Liver (tissue), 7 donors: ENCODE measurements at regions not wholly inside any gene's neighbourhood (a gene's known extent, or its start where the extent isn't known, plus 50 kb on each side); places are given as distances from the start of the nearest gene placed in this dataset.

Source experiments
- DNase-seq: peaks from one replicate; pipeline ENCODE4 v3.0.0-alpha.2; 2017; ENCODE audit warnings: low spot score
- H3K27ac ChIP-seq, 2 donors: one replicate each; pipeline ENCODE4 v1.7.0; 2013; ENCODE audit warnings: inconsistent platforms in 2 of 2, low read length in 2 of 2, control low read depth in 1 of 2, low read depth in 1 of 2, mild to moderate bottlenecking in 1 of 2
- H3K27me3 ChIP-seq, 4 donors: one replicate each; pipeline versions ENCODE4 v1.6.1 to v1.7.0; 2013; ENCODE audit warnings: low read length in 3 of 4, inconsistent platforms in 1 of 4, mild to moderate bottlenecking in 1 of 4, moderate library complexity in 1 of 4; ENCODE audit not compliant: control insufficient read depth in 4 of 4, insufficient read depth in 4 of 4
- H3K36me3 ChIP-seq, 4 donors: one replicate each; pipeline versions ENCODE4 v1.6.1 to v1.7.0; 2013; ENCODE audit warnings: low read length in 3 of 4, mild to moderate bottlenecking in 3 of 4, low read depth in 1 of 4, moderate library complexity in 1 of 4; ENCODE audit not compliant: control insufficient read depth in 4 of 4, insufficient read depth in 3 of 4
- H3K4me1 ChIP-seq, 4 donors: one replicate each; pipeline versions ENCODE4 v1.6.1 to v1.7.0; 2013; ENCODE audit warnings: low read length in 3 of 4, mild to moderate bottlenecking in 3 of 4, moderate library complexity in 1 of 4; ENCODE audit not compliant: control insufficient read depth in 4 of 4, insufficient read depth in 4 of 4
- H3K4me3 ChIP-seq, 3 donors: one replicate each; pipeline versions ENCODE4 v1.6.1 to v1.7.0; 2013; ENCODE audit warnings: low read length in 3 of 3, control low read depth in 1 of 3, low read depth in 1 of 3, mild to moderate bottlenecking in 1 of 3
- H3K9ac ChIP-seq, 2 donors: one replicate each; pipeline ENCODE4 v1.7.0; 2013; ENCODE audit warnings: low read length in 2 of 2, mild to moderate bottlenecking in 2 of 2, moderate library complexity in 2 of 2, control low read depth in 1 of 2, low read depth in 1 of 2
- H3K9me3 ChIP-seq, 4 donors: one replicate each; pipeline versions ENCODE4 v1.6.1 to v1.7.0; 2013; ENCODE audit warnings: low read length in 3 of 4; ENCODE audit not compliant: control insufficient read depth in 4 of 4
- EGR1 ChIP-seq, 2 donors: IDR thresholded peaks; 2 replicates each; pipeline ENCODE4 v1.6.1; 2016 to 2018; ENCODE audit warnings: antibody characterized with exemption in 2 of 2, low read depth in 2 of 2
- FOXA1 ChIP-seq: IDR thresholded peaks from 2 replicates; pipeline ENCODE4 v1.6.1; 2016; ENCODE audit warnings: antibody characterized with exemption
- FOXA2 ChIP-seq: IDR thresholded peaks from 2 replicates; pipeline ENCODE4 v1.6.1; 2016; ENCODE audit warnings: antibody characterized with exemption
- GABPA ChIP-seq, 2 donors: IDR thresholded peaks in 1 of 2; conservative IDR thresholded peaks in 1 of 2; 2 replicates each; pipeline ENCODE4 v1.6.1; 2016; ENCODE audit warnings: antibody characterized with exemption in 2 of 2, mild to moderate bottlenecking in 1 of 2, moderate library complexity in 1 of 2
- HNF4A ChIP-seq, 2 donors: conservative IDR thresholded peaks; 2 replicates each; pipeline ENCODE4 v1.6.1; 2016; ENCODE audit warnings: antibody characterized with exemption in 2 of 2, mild to moderate bottlenecking in 2 of 2
- HNF4G ChIP-seq: IDR thresholded peaks from 2 replicates; pipeline ENCODE4 v1.6.1; 2016; ENCODE audit warnings: antibody characterized with exemption
- JUND ChIP-seq, 2 donors: IDR thresholded peaks; 2 replicates each; pipeline ENCODE4 v1.6.1; 2016; ENCODE audit warnings: antibody characterized with exemption in 2 of 2
- NR2F2 ChIP-seq: IDR thresholded peaks from 2 replicates; pipeline ENCODE4 v1.6.1; 2016; ENCODE audit warnings: antibody characterized with exemption
- RAD21 ChIP-seq, 2 donors: IDR thresholded peaks; 2 replicates each; pipeline ENCODE4 v1.6.1; 2016; ENCODE audit warnings: antibody characterized with exemption in 2 of 2, mild to moderate bottlenecking in 2 of 2
- RXRA ChIP-seq, 2 donors: IDR thresholded peaks; 2 replicates each; pipeline ENCODE4 v1.6.1; 2017 to 2018; ENCODE audit warnings: antibody characterized with exemption in 2 of 2, mild to moderate bottlenecking in 1 of 2
- SP1 ChIP-seq: IDR thresholded peaks from 2 replicates; pipeline ENCODE4 v1.6.1; 2018; ENCODE audit warnings: antibody characterized with exemption, mild to moderate bottlenecking
- whole genome bisulfite sequencing: extraction: QIAGEN DNeasy Blood & Tissue Kit; methylation state at CpG from one replicate; pipeline ENCODE4 v1.1.7; 2013; 5-methylcytosine and 5-hydroxymethylcytosine counted together
- TF ChIP-seq, protein P1 (sequence below): IDR thresholded peaks from 2 replicates; pipeline ENCODE4 v1.6.1; 2016; ENCODE audit warnings: antibody characterized with exemption, mild to moderate bottlenecking
- TF ChIP-seq, protein P2 (sequence below): IDR thresholded peaks from 2 replicates; pipeline ENCODE4 v1.6.1; 2016; ENCODE audit warnings: antibody characterized with exemption
- TF ChIP-seq, protein P3 (sequence below): IDR thresholded peaks from 2 replicates; pipeline ENCODE4 v1.6.1; 2016; ENCODE audit warnings: antibody characterized with exemption
- TF ChIP-seq, protein P4 (sequence below): IDR thresholded peaks from 2 replicates; pipeline ENCODE4 v1.6.1; 2016; ENCODE audit warnings: antibody characterized with exemption
- donor health status: healthy.
- donor health status: healthy.
- donor health status: healthy.
- donor health status: healthy.

DNA sequence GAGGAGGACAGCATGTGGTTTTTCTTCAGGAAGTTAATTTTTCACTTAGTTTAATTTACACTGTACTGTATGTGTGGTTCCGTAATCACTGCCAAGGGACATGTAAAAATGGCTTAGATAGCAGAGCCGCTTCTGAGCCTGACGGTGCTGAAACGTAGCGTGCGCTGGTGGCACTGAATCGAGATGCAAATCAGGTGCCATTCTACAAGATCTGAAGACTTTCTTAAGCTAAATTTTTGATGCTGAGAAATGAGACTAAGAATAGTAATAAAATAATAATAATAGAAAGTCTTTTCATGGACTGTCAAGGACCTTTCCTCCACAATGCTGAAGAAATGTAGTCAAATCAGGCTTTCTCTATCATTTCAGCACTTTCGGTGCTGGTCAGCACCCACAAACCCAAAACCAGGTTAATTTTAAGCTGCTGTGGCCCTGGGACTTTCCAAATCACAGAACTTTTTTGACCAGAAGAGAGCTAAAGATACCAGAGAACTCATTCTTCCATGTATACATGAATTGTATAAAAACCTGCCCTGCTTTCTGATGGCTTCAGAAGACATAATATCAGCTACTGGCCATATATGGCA is 183.3 kb upstream of the LMO3 start:
- Histone ChIP-seq H3K27me3 (no peaks in the 10 kb centered on the region), H3K27ac (no peak overlapping the region), H3K4me3 (no peak overlapping the region), H3K4me1 (no peaks in the 10 kb centered on the region), H3K9ac (no peak overlapping the region), H3K9me3 (no peaks in the 10 kb centered on the region), H3K36me3 (no peaks in the 10 kb centered on the region)
- TF ChIP-seq HNF4A (conservative IDR thresholded peaks at IDR 0.05), result no peak
- no peak for TF ChIP-seq JUND (IDR thresholded peaks at IDR 0.05)
- TF ChIP-seq, protein P1, sequence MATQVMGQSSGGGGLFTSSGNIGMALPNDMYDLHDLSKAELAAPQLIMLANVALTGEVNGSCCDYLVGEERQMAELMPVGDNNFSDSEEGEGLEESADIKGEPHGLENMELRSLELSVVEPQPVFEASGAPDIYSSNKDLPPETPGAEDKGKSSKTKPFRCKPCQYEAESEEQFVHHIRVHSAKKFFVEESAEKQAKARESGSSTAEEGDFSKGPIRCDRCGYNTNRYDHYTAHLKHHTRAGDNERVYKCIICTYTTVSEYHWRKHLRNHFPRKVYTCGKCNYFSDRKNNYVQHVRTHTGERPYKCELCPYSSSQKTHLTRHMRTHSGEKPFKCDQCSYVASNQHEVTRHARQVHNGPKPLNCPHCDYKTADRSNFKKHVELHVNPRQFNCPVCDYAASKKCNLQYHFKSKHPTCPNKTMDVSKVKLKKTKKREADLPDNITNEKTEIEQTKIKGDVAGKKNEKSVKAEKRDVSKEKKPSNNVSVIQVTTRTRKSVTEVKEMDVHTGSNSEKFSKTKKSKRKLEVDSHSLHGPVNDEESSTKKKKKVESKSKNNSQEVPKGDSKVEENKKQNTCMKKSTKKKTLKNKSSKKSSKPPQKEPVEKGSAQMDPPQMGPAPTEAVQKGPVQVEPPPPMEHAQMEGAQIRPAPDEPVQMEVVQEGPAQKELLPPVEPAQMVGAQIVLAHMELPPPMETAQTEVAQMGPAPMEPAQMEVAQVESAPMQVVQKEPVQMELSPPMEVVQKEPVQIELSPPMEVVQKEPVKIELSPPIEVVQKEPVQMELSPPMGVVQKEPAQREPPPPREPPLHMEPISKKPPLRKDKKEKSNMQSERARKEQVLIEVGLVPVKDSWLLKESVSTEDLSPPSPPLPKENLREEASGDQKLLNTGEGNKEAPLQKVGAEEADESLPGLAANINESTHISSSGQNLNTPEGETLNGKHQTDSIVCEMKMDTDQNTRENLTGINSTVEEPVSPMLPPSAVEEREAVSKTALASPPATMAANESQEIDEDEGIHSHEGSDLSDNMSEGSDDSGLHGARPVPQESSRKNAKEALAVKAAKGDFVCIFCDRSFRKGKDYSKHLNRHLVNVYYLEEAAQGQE, result peak; percentile 95
- no peak for TF ChIP-seq EGR1 (IDR thresholded peaks at IDR 0.05; ENCODE audit: low read depth in 2 of 2)
- WGBS, result 63% methylated on average over 8 of the region's 8 CpGs
- DNase-seq, result no peak

DNA sequence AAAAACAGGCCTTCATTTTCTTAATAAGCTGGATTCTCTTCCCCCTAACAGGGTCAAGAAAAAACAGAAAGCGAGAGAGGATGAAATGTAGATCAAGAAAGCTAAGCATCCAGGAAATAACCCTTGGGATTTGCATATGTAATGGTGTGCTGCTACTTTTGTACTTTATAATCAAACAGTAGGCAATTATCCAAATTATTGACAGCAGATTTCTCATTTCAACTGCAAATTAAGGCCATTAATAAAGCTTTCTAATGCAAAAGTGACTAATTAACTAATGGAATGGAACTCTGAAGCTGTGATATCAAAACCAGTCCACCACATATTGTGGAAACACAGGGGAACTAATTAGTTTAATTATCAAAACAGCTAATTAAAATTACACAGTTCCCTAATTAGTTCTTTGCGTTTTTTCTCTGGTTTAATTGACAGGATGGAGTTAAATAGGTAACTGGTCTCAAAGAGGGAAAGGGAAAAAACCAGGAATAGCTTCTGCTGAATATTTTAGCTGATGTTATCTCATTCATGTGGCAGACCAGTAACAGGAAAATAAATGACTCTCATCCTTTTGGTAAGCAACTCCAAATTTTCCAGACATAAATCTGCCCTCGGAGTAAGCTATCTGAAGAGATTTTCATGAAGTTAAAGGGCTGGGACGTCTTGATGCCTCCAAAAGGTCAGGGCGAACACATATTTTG is 182.7 kb upstream of the LMO3 start:
- Histone ChIP-seq H3K27ac (no peak overlapping the region), H3K4me3 (no peak overlapping the region), H3K4me1 (no peaks in the 10 kb centered on the region), H3K9me3 (no peaks in the 10 kb centered on the region), H3K9ac (no peak overlapping the region), H3K36me3 (no peaks in the 10 kb centered on the region), H3K27me3 (no peaks in the 10 kb centered on the region)
- WGBS, result 42% methylated on average over 5 of the region's 5 CpGs
- no peak for DNase-seq
- TF ChIP-seq RXRA (IDR thresholded peaks at IDR 0.05), result no peak
- no peak for TF ChIP-seq JUND (IDR thresholded peaks at IDR 0.05)
- TF ChIP-seq HNF4A (conservative IDR thresholded peaks at IDR 0.05), result no peak
- TF ChIP-seq, protein P2, sequence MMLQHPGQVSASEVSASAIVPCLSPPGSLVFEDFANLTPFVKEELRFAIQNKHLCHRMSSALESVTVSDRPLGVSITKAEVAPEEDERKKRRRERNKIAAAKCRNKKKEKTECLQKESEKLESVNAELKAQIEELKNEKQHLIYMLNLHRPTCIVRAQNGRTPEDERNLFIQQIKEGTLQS, result no peak
- TF ChIP-seq FOXA2, result no peak
- TF ChIP-seq, protein P1, result no peak
- no peak for TF ChIP-seq SP1

DNA sequence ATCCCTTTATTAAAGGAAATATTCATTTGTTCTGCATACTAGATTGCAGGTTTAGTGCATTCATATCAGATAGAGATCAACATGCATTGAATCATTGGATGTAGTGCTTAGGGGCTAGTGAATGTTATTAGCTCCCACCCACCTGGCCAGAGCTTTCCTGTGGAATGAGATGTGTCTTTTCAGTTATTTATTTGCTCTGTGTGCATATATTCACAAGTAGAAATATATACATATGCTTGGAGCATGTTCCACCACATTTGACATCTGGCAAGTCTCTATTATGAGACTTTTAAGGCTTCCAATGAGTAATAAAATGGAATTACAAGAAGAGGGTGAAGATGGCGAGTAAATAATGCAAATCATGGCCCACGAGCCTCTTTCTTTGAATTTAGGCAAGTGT is 180.0 kb upstream of the LMO3 start:
- 57% methylated on average over 2 of the region's 2 CpGs for WGBS
- DNase-seq, result no peak
- no peaks in the 10 kb centered on the region for H3K36me3 ChIP-seq
- H3K9me3 ChIP-seq, result no peaks in the 10 kb centered on the region
- no peak overlapping the region for H3K4me3 ChIP-seq
- H3K9ac ChIP-seq, result no peak overlapping the region
- no peak overlapping the region for H3K27ac ChIP-seq
- H3K27me3 ChIP-seq, result no peaks in the 10 kb centered on the region
- H3K4me1 ChIP-seq, result no peaks in the 10 kb centered on the region
- TF ChIP-seq EGR1 (IDR thresholded peaks at IDR 0.05; ENCODE audit: low read depth in 2 of 2) (no peak), NR2F2 (no peak), RXRA (IDR thresholded peaks at IDR 0.05) (no peak), JUND (IDR thresholded peaks at IDR 0.05) (no peak), HNF4A (conservative IDR thresholded peaks at IDR 0.05) (no peak), SP1 (no peak), HNF4G (no peak), FOXA1 (no peak), GABPA (IDR thresholded peaks at IDR 0.05 in 1 of 2, conservative IDR thresholded peaks at IDR 0.05 in 1 of 2) (no peak), RAD21 (IDR thresholded peaks at IDR 0.05) (no peak), FOXA2 (no peak)
- TF ChIP-seq, protein P3, sequence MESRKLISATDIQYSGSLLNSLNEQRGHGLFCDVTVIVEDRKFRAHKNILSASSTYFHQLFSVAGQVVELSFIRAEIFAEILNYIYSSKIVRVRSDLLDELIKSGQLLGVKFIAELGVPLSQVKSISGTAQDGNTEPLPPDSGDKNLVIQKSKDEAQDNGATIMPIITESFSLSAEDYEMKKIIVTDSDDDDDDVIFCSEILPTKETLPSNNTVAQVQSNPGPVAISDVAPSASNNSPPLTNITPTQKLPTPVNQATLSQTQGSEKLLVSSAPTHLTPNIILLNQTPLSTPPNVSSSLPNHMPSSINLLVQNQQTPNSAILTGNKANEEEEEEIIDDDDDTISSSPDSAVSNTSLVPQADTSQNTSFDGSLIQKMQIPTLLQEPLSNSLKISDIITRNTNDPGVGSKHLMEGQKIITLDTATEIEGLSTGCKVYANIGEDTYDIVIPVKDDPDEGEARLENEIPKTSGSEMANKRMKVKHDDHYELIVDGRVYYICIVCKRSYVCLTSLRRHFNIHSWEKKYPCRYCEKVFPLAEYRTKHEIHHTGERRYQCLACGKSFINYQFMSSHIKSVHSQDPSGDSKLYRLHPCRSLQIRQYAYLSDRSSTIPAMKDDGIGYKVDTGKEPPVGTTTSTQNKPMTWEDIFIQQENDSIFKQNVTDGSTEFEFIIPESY, result no peak
- TF ChIP-seq, protein P2, result no peak
- TF ChIP-seq, protein P4, sequence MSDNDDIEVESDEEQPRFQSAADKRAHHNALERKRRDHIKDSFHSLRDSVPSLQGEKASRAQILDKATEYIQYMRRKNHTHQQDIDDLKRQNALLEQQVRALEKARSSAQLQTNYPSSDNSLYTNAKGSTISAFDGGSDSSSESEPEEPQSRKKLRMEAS, result no peak
